ENCODE measurements at regions not wholly inside any gene's neighbourhood (a gene's known extent, or its start where the extent isn't known, plus 50 kb on each side); places are given as distances from the start of the nearest gene placed in this dataset.
"Not testable (repeated sequence)": the region's sequence is repeated elsewhere in the genome, so short reads cannot be mapped to it uniquely, and the experiment has no call there.

DNA sequence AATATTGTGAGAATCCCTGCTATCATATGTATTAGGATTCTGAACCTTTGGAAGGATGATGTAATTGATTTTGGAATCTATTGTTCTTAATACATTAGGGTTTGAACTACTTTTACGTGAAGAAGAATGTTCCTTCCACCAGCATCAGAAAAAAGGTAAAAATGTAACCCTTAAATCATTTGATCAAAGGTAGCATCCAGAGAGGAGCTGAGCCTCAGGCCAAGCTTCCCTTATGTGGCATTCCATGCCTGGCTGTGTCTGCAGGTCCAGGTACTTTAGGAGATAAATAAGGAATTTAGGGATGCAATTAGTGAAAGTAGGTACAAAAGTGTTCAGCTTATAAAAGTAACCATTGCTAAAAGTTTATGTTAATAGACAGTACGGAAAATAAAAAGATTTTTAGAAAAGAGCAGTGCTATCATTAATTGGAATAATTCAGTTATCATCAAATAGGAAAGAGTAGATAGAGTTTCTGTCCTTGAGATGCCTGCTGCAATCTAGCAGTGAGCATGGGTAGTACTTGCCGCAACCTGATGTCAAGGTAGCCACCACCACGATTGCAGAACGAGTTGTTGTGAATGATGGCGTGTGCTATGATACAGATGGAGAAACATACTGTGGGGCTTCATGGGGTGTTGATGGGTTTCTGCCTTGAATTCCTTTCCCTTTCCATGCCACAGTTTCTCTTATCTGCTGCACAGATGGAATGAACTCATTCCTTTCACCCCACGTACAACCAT lies 228.8 kb downstream of the GATA3 start:
- DNase-seq: no peak

DNA sequence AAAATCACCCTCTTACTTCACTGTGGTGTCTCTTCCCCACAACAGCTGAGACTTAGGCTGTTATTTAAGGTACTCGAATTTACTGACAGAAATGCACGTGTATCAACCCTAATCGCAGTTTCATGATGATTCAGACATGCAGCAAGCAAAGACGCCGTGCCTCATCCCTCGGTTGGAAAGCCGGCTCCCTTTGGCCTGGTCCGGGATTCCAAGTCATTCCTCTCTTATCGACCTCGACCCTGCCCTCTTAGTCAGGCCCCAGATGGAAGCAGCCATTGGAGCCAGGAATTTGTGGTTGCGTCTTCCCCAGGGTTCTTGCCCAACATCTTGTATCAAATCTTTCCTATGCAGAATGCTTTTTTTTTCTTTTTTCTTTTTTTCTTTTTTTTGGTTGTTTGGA lies 229.5 kb downstream of the GATA3 start:
- no peak for DNase-seq

DNA sequence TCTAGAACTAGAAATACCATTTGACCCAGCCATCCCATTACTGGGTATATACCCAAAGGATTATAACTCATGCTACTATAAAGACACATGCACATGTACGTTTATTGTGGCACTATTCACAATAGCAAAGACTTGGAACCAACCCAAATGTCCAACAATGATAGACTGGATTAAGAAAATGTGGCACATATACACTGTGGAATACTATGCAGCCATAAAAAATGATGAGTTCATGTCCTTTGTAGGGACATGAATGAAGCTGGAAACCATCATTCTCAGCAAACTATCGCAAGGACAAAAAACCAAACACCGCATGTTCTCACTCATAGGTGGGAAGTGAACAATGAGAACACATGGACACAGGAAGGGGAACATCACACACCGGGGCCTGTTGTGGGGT lies 231.5 kb downstream of the GATA3 start:
- not testable (repeated sequence) for DNase-seq

DNA sequence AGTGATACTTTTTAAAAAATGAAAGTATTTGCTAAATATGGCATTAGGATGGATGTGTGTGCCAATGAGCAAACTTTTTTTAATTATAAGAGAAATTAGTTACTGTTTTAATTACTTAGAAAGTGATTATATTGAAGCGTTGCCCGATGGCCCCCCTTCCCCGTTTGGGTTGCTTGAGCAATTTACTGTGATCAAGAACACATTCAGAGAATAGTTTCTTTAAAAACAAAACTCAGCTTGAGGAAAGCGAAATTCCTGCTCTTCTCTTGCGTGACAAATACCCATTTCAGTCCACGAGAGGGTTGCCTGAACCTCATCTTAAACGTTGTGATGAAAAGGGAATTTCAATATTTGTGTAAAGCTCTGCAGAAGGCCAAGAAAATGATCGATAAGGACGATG lies 234.1 kb downstream of the GATA3 start:
- no peak for DNase-seq

DNA sequence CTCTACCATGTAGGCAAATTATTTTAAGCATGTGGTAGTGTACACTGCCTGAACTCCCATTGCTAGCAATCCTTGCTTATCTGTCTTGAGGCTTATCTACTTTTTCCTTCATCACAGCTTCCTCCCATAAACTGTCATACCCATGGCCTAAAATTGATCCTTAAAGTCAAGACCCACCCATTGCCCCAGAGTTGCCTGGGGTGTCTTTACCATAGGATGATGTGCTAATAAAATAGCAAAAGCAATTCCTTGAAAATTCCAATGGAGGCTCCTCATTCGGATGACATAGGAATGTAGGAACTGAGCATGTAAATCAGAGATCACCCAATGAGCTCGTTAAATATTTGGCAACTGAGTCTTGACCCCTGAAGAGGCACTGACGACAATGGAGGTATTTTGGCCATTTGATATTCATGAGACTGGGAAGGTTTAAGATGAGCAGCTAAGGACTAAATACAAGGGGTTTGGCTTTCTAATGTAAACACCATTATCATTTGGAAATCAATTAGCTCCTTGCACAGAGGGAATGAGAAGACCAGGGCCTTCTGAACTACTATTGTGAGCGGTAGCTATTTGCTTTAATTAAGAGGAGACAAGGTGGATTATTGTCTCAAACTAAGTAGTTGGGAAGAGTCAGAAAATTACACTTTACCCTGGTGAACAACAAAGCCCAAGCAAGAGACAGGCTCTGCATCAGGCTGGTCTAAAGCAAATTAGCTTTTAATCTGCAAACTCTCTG lies 234.9 kb downstream of the GATA3 start:
- no peak for DNase-seq

DNA sequence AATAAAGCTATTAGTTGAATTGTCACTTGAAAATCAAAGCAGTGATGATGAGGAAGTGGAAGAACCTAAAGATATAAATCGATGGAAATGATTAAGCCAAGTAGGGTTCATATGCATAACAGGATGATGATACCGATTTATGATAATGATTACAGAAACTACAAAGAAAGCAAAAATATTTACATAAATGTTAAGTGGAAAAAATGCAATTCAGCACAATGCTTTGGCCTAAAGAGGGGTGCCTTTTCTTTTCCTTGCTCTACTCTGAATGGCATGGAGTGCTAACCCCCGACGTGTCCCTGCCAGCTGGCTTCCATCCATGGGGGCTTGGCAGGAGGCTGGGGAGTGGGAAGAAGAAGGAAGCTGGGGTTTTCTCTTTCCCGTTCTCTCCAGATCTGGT lies 240.3 kb downstream of the GATA3 start:
- DNase-seq: no peak

DNA sequence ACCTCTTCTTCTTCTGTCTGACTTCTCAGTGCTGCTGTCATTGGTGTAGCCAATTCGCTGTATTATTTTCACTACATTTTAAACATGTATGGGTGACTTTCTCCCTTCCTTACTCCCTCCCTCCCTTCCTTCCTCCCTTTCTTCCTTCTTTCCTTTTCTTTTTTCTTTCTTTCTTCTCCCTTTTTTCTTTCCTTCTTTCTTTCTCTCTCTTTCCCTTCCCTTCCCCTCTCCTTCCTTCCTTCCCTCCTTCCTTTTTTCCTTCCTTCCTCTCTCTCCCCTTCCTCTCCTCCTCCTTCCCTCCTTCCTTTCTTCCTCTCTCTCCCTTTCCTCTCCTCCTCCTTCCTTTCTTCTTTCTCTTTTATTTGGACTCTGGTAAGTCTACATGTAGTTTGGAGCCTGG lies 240.8 kb downstream of the GATA3 start:
- DNase-seq: no peak

DNA sequence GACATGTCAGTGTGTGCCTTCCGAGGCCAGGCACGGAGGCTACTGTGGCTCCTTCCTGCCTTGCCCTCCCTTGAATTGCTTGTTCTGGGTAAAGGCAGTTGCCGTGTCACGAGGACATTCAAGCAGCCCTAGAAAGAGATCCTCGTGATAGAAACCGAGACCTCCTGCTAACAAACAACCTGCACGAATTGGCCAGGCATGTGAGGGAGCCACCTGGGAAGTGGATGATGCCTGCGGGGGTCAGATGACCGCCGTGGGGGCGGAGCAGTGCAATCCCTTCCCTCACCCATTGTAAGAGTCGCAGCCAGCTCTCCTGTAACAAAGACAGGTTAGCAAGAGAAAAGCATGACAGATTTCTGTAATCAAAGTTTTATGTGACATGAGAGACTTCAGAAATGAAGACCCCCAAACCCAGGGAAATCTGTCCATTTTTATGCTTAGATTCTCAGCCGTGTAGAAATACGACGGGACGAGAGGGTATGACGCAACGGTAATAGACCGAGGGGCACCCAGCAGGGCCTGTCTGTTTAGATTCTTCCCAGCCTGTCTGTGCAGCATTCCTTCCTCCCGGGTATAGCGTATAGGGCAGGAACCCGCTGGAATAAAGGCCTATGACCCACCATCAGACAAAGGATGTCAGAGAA lies 241.7 kb downstream of the GATA3 start:
- no peak for DNase-seq

DNA sequence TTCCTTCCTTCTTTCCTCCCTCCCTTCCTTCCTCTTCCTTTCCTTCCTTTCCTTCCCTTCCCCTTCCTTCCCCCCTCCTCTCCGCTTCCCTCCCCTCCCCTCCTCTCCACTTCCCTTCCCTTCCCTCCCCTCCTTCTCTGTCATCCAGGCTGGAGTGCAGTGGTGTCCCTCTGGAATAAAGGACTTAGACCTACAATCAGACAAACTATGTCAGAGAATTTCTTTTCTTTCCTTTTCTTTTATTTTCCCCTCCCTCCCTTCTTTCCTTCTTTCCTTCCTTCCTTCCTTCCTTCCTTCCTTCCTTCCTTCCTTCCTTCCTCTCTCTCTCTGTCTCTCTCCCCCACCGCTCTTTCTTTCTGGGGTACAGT lies 242.2 kb downstream of the GATA3 start:
- DNase-seq: no peak

DNA sequence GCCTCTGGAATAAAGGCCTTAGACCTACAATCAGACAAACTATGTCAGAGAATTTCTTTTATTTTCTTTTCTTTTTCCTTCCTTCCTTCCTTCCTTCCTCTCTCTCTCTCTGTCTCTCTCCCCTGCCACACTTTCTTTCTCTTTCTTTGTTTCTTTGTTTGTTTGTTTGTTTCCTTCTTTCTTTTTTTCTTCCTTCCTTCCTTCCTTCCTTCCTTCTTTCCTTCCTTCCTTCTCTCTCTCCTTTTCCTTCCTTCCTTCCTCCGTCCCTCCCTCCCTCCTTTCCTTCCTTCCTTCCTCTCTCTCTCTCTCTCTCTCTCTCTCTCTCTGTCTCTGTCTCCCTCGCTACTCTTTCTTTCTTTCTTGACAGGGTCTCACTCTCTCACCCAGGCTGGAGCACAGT lies 242.6 kb downstream of the GATA3 start:
- DNase-seq: no peak

DNA sequence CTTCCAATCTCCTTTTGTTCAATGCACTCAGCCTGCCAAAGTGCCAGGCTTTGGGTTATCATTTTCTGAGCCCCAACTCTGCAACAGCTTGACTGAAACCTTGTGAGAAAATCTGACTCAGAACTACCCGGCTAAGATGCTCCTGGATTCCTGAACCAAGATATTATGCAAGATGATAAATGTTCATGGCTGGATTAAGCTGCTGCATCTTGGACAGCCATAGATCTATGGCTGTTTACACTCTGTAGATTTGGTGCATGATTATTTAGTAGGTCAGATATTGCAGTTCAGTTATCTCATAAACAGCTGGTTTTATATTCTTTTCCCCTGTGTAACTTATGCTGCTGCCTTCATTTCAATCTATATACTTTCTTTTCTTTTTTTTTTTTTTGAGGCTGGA lies 243.5 kb downstream of the GATA3 start:
- DNase-seq: no peak

DNA sequence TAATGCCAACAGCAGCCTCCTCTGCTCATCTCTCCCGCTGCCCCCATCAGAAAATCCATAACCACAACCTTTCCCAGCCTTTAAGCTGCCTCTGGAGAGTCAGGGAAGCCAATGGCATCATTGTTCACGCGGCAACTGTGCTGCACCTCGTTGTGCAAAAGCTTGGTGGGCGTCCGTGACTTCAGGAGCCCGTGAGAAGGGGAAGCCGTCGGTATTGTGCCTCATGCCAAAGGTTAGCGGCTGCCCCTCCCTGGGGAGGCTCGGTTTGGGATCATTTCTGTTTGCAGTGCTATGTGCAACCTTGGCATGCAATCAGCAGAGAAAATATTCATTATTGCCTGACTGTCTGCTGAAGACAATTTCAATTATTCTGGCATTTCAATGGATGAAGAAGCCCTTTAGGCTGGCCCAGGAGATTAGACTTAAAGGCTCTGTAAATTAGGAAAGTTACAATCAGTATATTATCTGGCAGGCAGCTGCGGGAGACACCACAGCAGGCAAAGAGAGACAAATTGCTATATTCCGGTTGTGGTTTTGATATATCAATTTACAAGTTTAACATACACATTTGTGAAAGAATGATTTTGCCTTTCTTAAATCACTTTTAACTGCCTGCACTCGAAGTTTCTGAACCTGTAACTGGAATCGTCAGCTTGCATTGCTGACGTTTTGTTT lies 244.5 kb downstream of the GATA3 start:
- DNase-seq: no peak

DNA sequence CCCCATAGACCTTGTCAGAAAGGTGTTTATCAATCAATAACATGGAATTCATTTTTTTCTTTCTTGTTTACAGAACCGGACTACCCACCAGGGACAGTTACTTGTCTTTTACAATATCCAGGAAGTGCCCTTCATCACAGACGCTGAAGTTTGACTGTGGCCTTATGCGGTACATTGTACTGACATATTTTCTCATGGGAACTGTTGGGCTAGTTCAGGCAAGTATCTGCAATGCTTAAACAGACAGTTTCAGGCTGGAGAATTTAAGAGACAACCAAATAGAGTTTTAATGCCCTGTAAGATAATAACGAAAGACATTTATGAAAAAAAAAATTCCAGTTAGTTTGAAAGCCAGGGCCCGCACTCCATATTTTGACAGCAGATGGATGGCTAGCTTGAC lies 246.4 kb downstream of the GATA3 start:
- no peak for DNase-seq

DNA sequence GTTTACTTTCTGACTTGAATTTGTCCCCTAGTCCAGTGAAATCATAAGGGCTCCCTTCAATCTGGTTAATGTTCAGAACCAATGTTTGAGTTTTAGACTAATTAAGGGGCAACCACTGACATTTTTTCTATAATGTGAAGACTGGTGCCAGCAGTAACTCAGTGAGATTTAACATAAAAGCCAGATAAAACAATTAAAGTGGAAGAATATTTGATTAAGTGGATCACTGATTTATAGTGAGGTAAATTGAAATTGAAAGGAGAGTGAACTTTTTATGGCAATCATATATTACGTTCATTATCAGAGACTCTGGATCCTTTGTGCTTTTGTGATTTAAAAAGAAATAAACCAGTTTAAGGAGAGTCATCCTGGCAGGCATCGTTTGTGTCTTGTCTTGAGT lies 246.8 kb downstream of the GATA3 start:
- no peak for DNase-seq

DNA sequence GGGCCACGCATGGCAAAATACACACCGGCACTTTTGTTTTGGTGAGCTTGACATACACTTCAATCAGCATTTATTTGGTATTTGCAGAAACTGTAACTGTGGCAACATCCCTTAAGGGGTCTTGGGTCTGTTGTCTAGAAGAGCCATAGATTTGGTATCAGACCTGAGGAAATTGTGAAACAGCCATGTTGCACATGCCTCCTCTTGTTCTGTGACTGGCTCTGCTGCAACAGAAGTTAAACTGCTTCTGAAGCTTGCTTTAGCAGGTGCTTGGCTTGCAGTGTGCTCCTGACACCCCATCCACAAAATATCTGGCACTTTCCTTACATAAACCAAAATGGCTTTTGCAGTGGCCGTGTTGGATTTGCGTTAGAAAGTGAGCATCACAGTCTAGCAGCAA lies 247.3 kb downstream of the GATA3 start:
- DNase-seq: no peak

DNA sequence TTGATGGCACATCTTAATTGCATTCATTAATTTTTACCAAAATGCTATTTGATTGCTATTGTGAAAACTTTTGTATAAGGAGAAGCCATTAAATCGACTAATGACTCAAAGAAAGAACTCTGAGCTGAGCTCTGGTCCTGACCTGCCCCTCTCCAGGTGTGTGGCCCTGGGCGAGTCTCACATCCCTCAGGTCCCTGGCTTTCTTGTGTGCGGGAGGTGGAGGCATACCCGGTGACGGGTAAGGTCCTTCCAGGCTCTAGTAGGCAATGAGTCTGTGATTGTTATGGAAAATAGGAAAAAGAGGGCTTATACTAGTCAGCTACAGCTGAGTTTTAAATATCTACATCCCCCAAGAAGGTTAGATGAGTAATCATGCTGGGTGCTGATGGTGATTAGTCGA lies 248.1 kb downstream of the GATA3 start:
- no peak for DNase-seq

DNA sequence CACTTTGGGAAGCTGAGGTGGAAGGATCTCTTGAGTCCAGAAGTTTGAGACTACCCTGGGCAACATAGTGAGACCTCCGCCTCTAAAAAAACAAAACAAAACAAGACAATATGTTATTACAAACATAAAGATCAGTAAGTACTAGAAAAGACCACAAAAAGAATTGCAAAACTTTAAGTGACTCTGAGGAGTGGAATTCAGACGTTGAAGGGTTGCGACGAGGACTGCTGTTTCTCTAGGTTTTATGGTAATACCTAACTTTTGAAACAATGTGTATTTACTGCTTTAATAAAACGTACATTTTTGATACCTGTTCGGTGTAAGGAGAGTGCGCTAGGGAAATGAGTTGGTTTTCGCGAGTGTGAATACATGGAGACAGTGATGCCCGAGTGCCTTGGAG lies 250.4 kb downstream of the GATA3 start:
- DNase-seq: no peak

DNA sequence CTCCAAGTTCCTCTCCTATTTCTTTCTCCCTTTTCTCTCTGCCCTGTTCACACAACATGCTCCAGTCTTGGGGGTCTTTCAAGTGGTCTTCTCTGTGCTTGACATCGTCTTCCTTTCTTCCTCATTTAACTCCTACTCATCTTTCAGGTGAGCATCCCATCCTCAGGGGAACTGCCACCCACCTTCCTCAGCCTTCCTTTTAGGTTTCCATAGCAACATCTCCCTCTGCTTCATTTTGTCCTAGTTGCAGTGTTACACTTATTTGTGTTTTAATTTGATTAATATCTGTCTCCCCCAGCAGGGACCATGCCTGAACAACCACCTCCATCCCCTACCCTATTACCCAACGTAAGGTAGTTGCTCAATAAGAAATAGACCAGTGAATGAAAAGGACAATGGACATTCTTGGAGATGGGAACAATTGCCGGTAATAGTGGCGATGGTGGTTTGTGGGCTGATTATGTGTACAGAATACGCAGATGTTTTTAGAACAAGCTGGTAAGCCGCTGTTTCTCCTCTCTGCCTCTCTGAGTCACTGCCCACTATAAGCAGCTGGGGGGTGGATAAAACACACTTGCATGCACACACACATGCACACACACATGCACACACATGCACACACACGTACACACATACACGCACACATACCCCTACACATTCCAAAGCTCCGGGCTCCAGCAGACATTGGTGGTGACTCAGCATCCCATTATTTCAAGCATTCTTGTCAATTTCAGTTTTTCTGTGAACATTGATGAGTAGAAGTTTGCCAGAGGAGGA lies 251.6 kb downstream of the GATA3 start:
- DNase-seq: no peak

DNA sequence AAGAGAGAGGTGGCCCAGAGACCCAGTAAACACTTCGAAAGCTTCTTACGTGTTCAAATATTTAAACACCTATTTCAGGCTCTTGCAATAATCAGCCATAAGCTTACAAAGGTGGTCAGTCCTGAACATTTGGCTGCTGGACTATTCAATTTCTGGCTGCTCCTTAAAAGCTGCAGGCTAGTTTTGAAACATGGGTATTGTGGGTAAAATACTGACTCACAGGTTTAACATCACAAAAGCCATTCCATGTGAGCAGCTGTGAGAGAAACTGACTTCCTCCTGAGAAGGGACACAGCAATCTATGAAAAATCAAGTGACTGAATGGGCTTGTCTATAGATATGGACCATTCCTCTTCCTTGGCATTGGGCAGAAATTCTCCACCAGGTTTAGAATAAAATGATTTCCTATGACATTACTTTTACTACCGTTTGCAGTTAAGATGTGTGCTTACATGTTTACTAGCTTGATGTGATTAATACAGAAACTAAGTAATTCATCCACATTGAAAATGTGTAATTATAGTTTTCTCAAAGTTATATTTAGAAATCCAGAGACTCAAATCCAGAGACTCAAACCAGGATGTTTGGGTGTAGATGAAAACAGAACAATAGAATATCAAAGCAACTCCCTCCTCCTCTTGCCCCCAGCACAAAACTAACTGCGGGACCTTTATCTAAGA lies 252.3 kb downstream of the GATA3 start:
- DNase-seq: no peak

DNA sequence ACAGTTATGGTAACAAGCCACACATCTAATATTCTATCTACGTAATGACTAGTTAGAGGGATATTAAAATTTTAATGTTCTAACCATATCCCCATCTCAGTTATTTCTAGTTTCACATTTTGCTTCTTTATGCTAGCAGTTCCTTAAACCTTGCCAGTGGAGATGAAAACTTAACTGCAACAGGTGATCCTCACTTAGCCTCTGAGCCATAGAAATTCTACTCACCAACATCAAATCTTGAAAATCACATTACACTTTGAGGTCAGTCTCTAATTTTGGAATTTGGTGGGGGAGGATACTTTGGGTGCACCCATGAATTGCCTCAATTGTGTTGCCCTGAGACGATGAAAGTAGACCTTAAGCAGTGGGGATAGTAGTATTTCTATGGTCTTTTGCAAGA lies 256.4 kb downstream of the GATA3 start:
- no peak for DNase-seq

DNA sequence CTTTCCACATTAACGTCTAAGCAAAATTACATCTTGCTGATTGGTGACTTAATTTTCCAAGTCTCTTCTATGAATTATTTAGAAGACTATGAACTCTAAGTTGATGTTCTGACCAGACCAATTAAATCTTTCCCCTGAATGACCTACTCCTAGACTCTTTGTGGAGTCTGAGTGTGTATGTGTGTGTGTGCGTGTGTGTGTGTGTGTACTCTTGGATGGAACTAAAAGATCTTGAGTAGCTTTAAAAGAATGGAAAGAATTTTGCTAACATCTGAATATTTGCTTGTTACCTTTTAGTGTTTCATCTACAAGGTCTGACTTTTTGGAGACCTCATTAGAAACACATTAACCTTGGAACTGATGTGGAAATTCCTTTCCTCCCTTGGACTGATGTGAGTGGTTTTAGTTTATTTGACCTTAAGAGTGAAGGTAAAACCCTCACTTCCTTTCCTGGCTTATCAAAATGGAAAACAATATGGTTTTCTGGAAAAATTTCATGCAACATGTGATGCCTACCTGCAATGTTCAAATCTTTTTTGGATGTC lies 257.1 kb downstream of the GATA3 start:
- DNase-seq: no peak

DNA sequence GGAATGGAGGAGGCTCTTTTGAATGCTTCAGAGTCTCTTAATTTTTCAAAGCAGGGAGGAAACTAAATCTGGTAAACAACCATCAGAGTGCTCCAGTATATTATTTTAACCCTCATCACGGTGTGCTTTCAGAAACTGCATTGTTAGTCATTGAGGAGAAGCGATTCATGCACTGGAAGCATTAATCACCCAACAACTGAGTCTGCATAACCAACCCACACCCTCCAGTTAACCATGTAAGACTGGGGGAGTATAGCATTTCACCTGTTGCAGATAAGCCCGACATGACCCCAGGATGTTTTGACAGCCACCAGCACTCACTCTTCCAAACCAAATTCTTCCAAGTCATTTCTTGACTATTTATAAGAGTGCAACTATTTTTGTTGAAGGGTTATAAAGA lies 257.6 kb downstream of the GATA3 start:
- no peak for DNase-seq
